Vagina (tissue), 2 donors: ENCODE measurements at regions not wholly inside any gene's neighbourhood (a gene's known extent, or its start where the extent isn't known, plus 50 kb on each side); places are given as distances from the start of the nearest gene placed in this dataset.

Experiments used
- DNase-seq, 2 donors: peaks; one replicate each; pipeline ENCODE4 v3.0.0-alpha.2; 2017; ENCODE audit errors: extremely low spot score in 2 of 2
- H3K27ac ChIP-seq: fragments of 200-600 bp; sonication (generic); one replicate; pipeline ENCODE4 v1.5.1; 2019
- H3K27me3 ChIP-seq: fragments of 200-600 bp; sonication (generic); one replicate; pipeline ENCODE4 v1.5.1; 2019
- H3K36me3 ChIP-seq, 2 donors: fragments of 200-600 bp; sonication (generic); one replicate each; pipeline ENCODE4 v1.5.1; 2017 to 2019
- H3K4me1 ChIP-seq: fragments of 200-600 bp; sonication (generic); one replicate; pipeline ENCODE4 v1.5.1; 2019
- H3K4me3 ChIP-seq, 2 donors: fragments of 200-600 bp; sonication (generic); 1 replicate in 1 of 2; 2 replicates in 1 of 2; pipeline ENCODE4 v1.5.1; 2016 to 2019
- H3K9me3 ChIP-seq: fragments of 200-600 bp; sonication (generic); one replicate; pipeline ENCODE4 v1.5.1; 2019
- CTCF ChIP-seq, 3 experiments: fragments of 450-650 bp in 2 of 3; fragments of 200-600 bp in 1 of 3; sonication (generic) in 1 of 3; IDR thresholded peaks; one replicate each; pipeline ENCODE4 v1.5.1; 2017 to 2019; ENCODE audit warnings: antibody characterized with exemption in 3 of 3, mild to moderate bottlenecking in 2 of 3, moderate library complexity in 2 of 3
- POLR2A ChIP-seq, 2 donors: fragments of 450-650 bp; IDR thresholded peaks; one replicate each; pipeline ENCODE4 v1.6.1; 2017; ENCODE audit warnings: antibody characterized with exemption in 2 of 2, mild to moderate bottlenecking in 2 of 2, moderate library complexity in 2 of 2
- POLR2AphosphoS5 ChIP-seq, 2 donors: sonication (generic); formaldehyde crosslinking; IDR thresholded peaks; one replicate each; pipeline ENCODE4 v1.9.0; 2017; ENCODE audit warnings: antibody characterized with exemption in 2 of 2, mild to moderate bottlenecking in 2 of 2, low read depth in 1 of 2; ENCODE audit not compliant: insufficient read depth in 1 of 2
- intact Hi-C: fragments of 100-400 bp; cut with DNase I; formaldehyde crosslinking; loops from one replicate; pipeline ENCODE4 v1.15.1; 2023

GRCh38 chr9:79308012-79308411 lies 263.8 kb upstream of the TLE4 start:
- intact Hi-C loops: no loop called here
- Histone ChIP-seq H3K27me3 (no peaks in the 10 kb centered on the region), H3K27ac (no peak overlapping the region), H3K36me3 (no peaks in the 10 kb centered on the region), H3K4me3 (no peak overlapping the region), H3K9me3 (no peaks in the 10 kb centered on the region), H3K4me1 (no peaks in the 10 kb centered on the region)
- TF ChIP-seq POLR2AphosphoS5 (IDR thresholded peaks at IDR 0.05; ENCODE audit: insufficient read depth in 1 of 2, low read depth in 1 of 2) (no peak), CTCF (IDR thresholded peaks at IDR 0.05) (no peak), POLR2A (IDR thresholded peaks at IDR 0.05) (no peak)
- DNase-seq: no peak

- intact Hi-C loops: no loop called here
- TF ChIP-seq CTCF (IDR thresholded peaks at IDR 0.05) (no peak), POLR2A (IDR thresholded peaks at IDR 0.05) (no peak), POLR2AphosphoS5 (IDR thresholded peaks at IDR 0.05; ENCODE audit: insufficient read depth in 1 of 2, low read depth in 1 of 2) (no peak)
- Histone ChIP-seq H3K9me3 (no peaks in the 10 kb centered on the region), H3K36me3 (no peaks in the 10 kb centered on the region), H3K27ac (no peak overlapping the region), H3K4me1 (no peaks in the 10 kb centered on the region), H3K4me3 (no peak overlapping the region), H3K27me3 (no peaks in the 10 kb centered on the region)
- DNase-seq: no peak
Measured at GRCh38 chr9:79312686-79313421, 258.9 kb upstream of the TLE4 start.

GRCh38 chr9:79325501-79325900 lies 246.3 kb upstream of the TLE4 start:
- H3K4me1 ChIP-seq: no peaks in the 10 kb centered on the region
- DNase-seq: no peak
- H3K4me3 ChIP-seq: no peak overlapping the region
- no peaks in the 10 kb centered on the region for H3K27me3 ChIP-seq
- TF ChIP-seq POLR2AphosphoS5 (IDR thresholded peaks at IDR 0.05; ENCODE audit: insufficient read depth in 1 of 2, low read depth in 1 of 2) (no peak), POLR2A (IDR thresholded peaks at IDR 0.05) (no peak), CTCF (IDR thresholded peaks at IDR 0.05) (no peak)
- H3K9me3 ChIP-seq: no peaks in the 10 kb centered on the region
- intact Hi-C loops: no loop called here
- no peak overlapping the region for H3K27ac ChIP-seq
- H3K36me3 ChIP-seq: no peaks in the 10 kb centered on the region

GRCh38 chr9:79329861-79330260 lies 241.9 kb upstream of the TLE4 start:
- H3K4me1 ChIP-seq: no peaks in the 10 kb centered on the region
- H3K27ac ChIP-seq: no peak overlapping the region
- TF ChIP-seq POLR2A (IDR thresholded peaks at IDR 0.05): no peak
- TF ChIP-seq CTCF (IDR thresholded peaks at IDR 0.05): no peak
- no peaks in the 10 kb centered on the region for H3K36me3 ChIP-seq
- H3K27me3 ChIP-seq: no peaks in the 10 kb centered on the region
- intact Hi-C loops: no loop called here
- H3K9me3 ChIP-seq: no peaks in the 10 kb centered on the region
- no peak overlapping the region for H3K4me3 ChIP-seq
- DNase-seq: no peak

GRCh38 chr9:79334001-79334400 lies 237.8 kb upstream of the TLE4 start:
- intact Hi-C loops: no loop called here
- H3K27ac ChIP-seq: no peak overlapping the region
- H3K27me3 ChIP-seq: no peaks in the 10 kb centered on the region
- TF ChIP-seq CTCF (IDR thresholded peaks at IDR 0.05) (no peak), POLR2AphosphoS5 (IDR thresholded peaks at IDR 0.05; ENCODE audit: insufficient read depth in 1 of 2, low read depth in 1 of 2) (no peak), POLR2A (IDR thresholded peaks at IDR 0.05) (no peak)
- H3K36me3 ChIP-seq: no peaks in the 10 kb centered on the region
- no peaks in the 10 kb centered on the region for H3K9me3 ChIP-seq
- no peak overlapping the region for H3K4me3 ChIP-seq
- no peaks in the 10 kb centered on the region for H3K4me1 ChIP-seq
- no peak for DNase-seq
